Neutrophil (primary cell): ENCODE measurements at regions not wholly inside any gene's neighbourhood (a gene's known extent, or its start where the extent isn't known, plus 50 kb on each side); places are given as distances from the start of the nearest gene placed in this dataset.

Experiments used
- H3K27ac ChIP-seq: fragments of 200-600 bp; sonication (generic); 2 replicates; pipeline ENCODE4 v1.5.1; 2016; ENCODE audit warnings: mild to moderate bottlenecking, moderate library complexity
- H3K27me3 ChIP-seq: fragments of 200-600 bp; sonication (generic); 2 replicates; pipeline ENCODE4 v1.6.0; 2016; ENCODE audit warnings: mild to moderate bottlenecking
- H3K36me3 ChIP-seq: fragments of 200-600 bp; sonication (generic); 2 replicates; pipeline ENCODE4 v1.5.1; 2017
- H3K4me1 ChIP-seq, 2 experiments: fragments of 200-600 bp in 1 of 2; sonication (generic) in 1 of 2; 1 replicate in 1 of 2; 2 replicates in 1 of 2; pipeline versions ENCODE4 v1.5.1 to v1.6.1; 2013 to 2016; ENCODE audit warnings: low read depth in 1 of 2, low read length in 1 of 2, mild to moderate bottlenecking in 1 of 2, moderate library complexity in 1 of 2; ENCODE audit not compliant: control insufficient read depth in 1 of 2, insufficient read depth in 1 of 2
- H3K4me3 ChIP-seq, 2 experiments: fragments of 200-600 bp in 1 of 2; sonication (generic) in 1 of 2; 1 replicate in 1 of 2; 2 replicates in 1 of 2; pipeline ENCODE4 v1.5.1; 2013 to 2016; ENCODE audit warnings: low read depth in 1 of 2, low read length in 1 of 2, mild to moderate bottlenecking in 1 of 2, moderate library complexity in 1 of 2
- H3K9me3 ChIP-seq: fragments of 200-600 bp; sonication (generic); 2 replicates; pipeline ENCODE4 v1.5.1; 2016
- TF ChIP-seq, protein P1 (sequence below): fragments of 200-600 bp; sonication (generic); IDR thresholded peaks from 2 replicates; pipeline ENCODE4 v1.5.1; 2016; ENCODE audit warnings: antibody characterized with exemption

DNA sequence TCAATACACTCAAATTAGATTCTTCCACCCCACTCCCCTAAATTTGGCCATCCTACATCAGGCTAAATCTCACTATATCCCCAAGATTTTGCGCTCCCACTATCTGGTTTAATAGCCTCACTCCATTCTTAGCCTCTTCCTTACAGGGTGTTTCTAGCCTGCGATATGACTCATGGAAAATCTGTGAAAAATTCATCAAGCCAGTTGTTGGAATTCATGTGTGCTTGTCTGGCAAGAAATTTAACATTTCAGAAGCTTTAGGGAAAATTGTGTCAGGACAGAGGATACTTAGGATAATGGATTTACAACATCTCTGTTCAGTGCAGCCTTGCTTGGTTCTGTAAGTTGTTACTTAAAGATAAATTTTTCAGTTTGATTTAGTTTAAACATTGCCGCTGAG is 1249.9 kb upstream of the AUTS2 start:
- TF ChIP-seq, protein P1, sequence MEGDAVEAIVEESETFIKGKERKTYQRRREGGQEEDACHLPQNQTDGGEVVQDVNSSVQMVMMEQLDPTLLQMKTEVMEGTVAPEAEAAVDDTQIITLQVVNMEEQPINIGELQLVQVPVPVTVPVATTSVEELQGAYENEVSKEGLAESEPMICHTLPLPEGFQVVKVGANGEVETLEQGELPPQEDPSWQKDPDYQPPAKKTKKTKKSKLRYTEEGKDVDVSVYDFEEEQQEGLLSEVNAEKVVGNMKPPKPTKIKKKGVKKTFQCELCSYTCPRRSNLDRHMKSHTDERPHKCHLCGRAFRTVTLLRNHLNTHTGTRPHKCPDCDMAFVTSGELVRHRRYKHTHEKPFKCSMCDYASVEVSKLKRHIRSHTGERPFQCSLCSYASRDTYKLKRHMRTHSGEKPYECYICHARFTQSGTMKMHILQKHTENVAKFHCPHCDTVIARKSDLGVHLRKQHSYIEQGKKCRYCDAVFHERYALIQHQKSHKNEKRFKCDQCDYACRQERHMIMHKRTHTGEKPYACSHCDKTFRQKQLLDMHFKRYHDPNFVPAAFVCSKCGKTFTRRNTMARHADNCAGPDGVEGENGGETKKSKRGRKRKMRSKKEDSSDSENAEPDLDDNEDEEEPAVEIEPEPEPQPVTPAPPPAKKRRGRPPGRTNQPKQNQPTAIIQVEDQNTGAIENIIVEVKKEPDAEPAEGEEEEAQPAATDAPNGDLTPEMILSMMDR = no peak
- H3K9me3 ChIP-seq = no peaks in the 10 kb centered on the region
- no peaks in the 10 kb centered on the region for H3K27me3 ChIP-seq
- H3K4me1 ChIP-seq = no peaks in the 10 kb centered on the region
- no peak overlapping the region for H3K27ac ChIP-seq
- no peak overlapping the region for H3K4me3 ChIP-seq
- H3K36me3 ChIP-seq = no peaks in the 10 kb centered on the region

DNA sequence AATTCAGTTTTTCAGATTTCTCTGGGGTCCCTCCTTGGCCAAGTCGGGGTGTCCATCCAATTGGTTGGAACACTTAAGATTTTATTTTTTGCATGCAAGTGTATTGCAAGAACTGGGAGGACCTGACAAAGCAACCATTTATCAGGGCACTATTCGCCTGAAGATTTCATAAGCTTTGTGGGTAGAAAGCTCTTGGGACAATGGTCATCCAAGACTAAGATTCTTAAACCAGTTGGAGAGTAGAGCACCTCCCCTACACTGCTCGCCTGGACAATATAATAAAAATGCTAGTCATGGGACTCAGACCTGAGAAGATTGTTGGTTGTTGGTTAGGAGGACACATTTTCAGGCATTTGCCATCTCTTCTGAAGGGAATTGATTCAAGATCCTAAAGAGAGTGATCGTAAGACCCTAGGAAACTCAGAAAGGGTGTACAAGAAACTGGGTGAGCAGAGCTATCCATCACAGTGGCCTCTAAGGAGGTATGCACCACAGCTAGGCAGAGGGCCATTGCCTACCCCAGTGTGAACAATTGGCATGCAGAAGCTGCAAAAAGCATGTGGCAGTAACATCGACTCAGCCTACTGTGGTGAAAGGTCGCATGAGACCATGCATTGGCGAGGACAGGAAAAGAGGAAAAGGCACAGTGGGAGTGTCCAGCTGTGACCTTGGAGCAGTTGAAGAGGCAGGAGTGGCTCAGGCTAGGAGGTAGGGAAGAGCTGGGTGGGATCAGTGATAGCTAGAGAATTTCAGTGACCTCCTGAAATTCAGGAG is 1235.3 kb upstream of the AUTS2 start:
- H3K4me3 ChIP-seq = no peak overlapping the region
- no peaks in the 10 kb centered on the region for H3K27me3 ChIP-seq
- no peaks in the 10 kb centered on the region for H3K36me3 ChIP-seq
- H3K9me3 ChIP-seq = no peaks in the 10 kb centered on the region
- TF ChIP-seq, protein P1 = no peak
- no peaks in the 10 kb centered on the region for H3K4me1 ChIP-seq
- no peak overlapping the region for H3K27ac ChIP-seq

DNA sequence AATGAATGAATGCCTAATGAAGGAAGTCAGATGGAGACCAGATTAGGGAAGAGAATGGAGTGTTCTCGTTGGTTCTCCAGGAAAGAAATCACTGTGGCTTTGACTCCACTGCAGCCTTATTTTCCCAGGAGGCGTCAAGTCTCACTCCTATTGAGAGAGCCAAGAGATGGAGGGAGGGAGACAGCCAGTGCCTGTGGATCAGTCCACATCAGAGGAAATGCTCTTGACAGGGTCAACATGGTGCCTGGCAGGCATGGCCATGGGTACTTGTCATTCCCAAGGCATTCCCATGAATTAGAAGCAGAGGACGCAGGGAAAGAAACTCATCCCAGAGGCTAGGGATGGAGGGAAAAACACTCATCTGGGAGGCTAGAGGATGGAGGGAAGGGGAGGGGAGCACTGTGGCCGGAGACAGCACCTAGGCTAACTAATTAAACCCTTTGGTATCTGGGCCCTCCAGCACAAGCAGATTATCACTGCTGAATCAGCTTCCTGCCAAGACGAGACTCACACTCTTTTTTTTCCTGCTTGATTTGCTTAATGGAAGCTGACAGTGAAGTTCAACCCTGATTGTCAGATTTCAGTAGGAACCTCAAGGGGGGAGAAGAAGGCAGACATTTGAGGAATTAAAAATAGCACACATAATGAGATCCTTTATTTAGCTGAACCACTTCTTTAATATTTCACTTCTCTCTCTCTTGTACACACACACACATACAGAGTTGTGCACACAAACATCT is 1233.2 kb upstream of the AUTS2 start:
- no peaks in the 10 kb centered on the region for H3K9me3 ChIP-seq
- H3K27me3 ChIP-seq = no peaks in the 10 kb centered on the region
- TF ChIP-seq, protein P1 = no peak
- no peak overlapping the region for H3K27ac ChIP-seq
- H3K4me3 ChIP-seq = no peak overlapping the region
- H3K36me3 ChIP-seq = no peaks in the 10 kb centered on the region
- H3K4me1 ChIP-seq = no peaks in the 10 kb centered on the region

DNA sequence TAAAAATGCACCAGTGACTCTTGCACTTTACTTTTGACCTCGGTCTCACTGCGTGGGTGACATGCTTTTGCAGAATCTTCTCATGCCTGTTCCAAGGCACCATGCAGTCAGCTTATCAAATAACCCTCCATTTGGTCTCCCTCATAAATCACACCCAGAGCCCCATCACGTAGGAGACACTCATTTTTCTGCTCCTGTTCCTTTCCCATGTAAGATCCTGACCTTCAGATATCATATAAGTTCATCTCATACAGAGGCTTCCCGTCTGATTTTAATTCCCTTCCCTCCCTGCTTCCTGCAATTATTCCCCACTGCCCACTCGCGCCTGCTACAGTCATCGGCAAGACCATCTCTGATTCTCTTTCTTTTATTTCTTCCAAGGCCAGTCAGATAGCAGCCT is 1226.3 kb upstream of the AUTS2 start:
- Histone ChIP-seq H3K9me3 (no peaks in the 10 kb centered on the region), H3K36me3 (no peaks in the 10 kb centered on the region), H3K4me3 (no peak overlapping the region), H3K4me1 (no peaks in the 10 kb centered on the region), H3K27ac (no peak overlapping the region), H3K27me3 (no peaks in the 10 kb centered on the region)
- TF ChIP-seq, protein P1 = no peak

DNA sequence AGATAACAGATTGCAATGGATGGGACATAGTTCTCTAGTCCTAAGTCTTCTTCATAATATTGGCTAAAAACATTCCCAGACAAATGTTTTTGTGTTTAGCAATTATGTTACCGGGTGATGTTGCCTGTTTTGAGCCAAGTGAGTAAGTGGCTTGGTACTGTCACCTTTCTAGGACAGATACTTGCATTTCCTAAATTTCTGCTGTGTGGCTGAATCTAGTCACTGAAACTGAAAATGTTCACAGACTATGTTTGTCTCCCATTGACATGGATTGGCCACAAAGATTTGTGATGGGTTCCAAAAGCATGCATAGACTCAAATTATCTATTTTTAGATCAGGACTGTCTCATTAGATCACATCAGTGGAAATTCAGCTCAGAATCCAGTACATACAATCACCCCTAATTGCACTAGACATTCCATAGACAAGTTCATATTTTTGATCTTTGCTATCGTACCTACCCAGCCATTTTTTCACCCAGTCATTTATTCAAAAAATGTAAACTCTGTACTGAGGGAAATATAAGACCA is 1222.1 kb upstream of the AUTS2 start:
- H3K9me3 ChIP-seq = no peaks in the 10 kb centered on the region
- no peak overlapping the region for H3K4me3 ChIP-seq
- no peaks in the 10 kb centered on the region for H3K36me3 ChIP-seq
- no peaks in the 10 kb centered on the region for H3K4me1 ChIP-seq
- no peak overlapping the region for H3K27ac ChIP-seq
- TF ChIP-seq, protein P1 = no peak
- no peaks in the 10 kb centered on the region for H3K27me3 ChIP-seq
